HEK293 (cell line): ENCODE measurements at regions not wholly inside any gene's neighbourhood (a gene's known extent, or its start where the extent isn't known, plus 50 kb on each side); places are given as distances from the start of the nearest gene placed in this dataset.

Source experiments
- CTCF ChIP-seq: fragments of 450-650 bp; formaldehyde crosslinking; IDR thresholded peaks from 2 replicates; pipeline ENCODE4 v1.5.1; 2016; ENCODE audit warnings: missing biosample characterization, missing genetic modification characterization
- KLF9 ChIP-seq: fragments of 450-650 bp; formaldehyde crosslinking; IDR thresholded peaks from 2 replicates; pipeline ENCODE4 v1.5.1; 2016; ENCODE audit warnings: missing biosample characterization, missing genetic modification characterization, low read depth

GRCh38 chr10:10094691-10095090 lies 923.0 kb upstream of the CELF2 start:
- TF ChIP-seq KLF9 (tag by site-specific recombination) (no peak), CTCF (tag by site-specific recombination) (no peak)
